PC-3 (cell line): ENCODE measurements at regions not wholly inside any gene's neighbourhood (a gene's known extent, or its start where the extent isn't known, plus 50 kb on each side); places are given as distances from the start of the nearest gene placed in this dataset.
A peak's percentile ranks its signal among the peaks of the same experiment; 100 is the strongest.

Source experiments
- EZH2 ChIP-seq: fragments of 300-600 bp; sonication (generic); IDR thresholded peaks from one replicate; pipeline ENCODE4 v1.6.1; 2017; ENCODE audit warnings: antibody characterized with exemption, mild to moderate bottlenecking, low read length; ENCODE audit not compliant: unreplicated experiment
- EZH2phosphoT487 ChIP-seq: fragments of 300-600 bp; sonication (generic); IDR thresholded peaks from 2 replicates; pipeline ENCODE4 v1.6.1; 2018; ENCODE audit warnings: mild to moderate bottlenecking, antibody characterized with exemption, low read length, borderline replicate concordance
- TF ChIP-seq, protein P1 (sequence below): fragments of 300-600 bp; sonication (generic); conservative IDR thresholded peaks from 2 replicates; pipeline ENCODE4 v1.5.1; 2017; ENCODE audit warnings: antibody characterized with exemption, low read depth, mild to moderate bottlenecking, low read length

DNA sequence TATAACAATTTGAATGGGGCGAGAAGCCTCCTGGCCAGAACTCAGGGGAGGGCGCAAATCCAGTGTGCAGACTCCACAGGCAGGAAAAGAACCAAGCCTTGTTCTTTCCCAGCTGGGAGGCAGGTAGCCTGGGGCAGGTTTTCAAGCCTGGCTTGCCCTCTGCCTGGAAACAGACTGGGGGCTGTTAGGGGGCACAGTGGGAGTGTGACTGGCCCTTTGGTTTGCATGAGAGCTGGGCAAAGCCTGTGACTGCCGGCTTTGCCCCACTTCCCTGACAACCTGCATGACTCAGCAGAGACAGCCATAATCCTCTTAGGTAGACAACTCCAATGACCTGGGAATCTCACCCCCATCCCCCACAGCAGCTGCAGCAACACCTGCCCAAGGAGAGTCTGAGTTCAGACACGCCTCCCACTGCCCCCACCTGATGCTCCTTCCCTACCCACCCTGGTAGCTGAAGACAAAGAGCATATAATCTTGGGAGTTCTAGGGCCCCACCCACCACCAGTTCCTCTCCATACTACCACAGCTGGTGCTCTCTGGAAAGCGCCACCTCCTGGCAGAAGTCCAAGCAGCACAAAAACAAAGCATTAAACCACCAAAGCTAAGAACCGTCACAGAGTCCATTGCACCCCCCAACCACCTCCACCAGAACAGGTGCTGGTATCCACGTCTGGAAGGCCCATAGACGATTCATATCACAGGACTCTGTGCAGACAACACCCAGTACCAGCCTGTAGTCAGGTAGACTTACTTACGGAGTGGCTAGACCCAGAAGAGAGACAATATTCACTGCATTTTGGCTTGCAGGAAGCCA, 402.5 kb downstream of the STK39 start:
- TF ChIP-seq, protein P1, sequence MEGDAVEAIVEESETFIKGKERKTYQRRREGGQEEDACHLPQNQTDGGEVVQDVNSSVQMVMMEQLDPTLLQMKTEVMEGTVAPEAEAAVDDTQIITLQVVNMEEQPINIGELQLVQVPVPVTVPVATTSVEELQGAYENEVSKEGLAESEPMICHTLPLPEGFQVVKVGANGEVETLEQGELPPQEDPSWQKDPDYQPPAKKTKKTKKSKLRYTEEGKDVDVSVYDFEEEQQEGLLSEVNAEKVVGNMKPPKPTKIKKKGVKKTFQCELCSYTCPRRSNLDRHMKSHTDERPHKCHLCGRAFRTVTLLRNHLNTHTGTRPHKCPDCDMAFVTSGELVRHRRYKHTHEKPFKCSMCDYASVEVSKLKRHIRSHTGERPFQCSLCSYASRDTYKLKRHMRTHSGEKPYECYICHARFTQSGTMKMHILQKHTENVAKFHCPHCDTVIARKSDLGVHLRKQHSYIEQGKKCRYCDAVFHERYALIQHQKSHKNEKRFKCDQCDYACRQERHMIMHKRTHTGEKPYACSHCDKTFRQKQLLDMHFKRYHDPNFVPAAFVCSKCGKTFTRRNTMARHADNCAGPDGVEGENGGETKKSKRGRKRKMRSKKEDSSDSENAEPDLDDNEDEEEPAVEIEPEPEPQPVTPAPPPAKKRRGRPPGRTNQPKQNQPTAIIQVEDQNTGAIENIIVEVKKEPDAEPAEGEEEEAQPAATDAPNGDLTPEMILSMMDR, result peak; percentile 39; the same call in 1 of the 2 replicates
- TF ChIP-seq EZH2phosphoT487, result no peak
- TF ChIP-seq EZH2, result no peak
